ENCODE measurements at regions not wholly inside any gene's neighbourhood (a gene's known extent, or its start where the extent isn't known, plus 50 kb on each side); places are given as distances from the start of the nearest gene placed in this dataset.

DNA sequence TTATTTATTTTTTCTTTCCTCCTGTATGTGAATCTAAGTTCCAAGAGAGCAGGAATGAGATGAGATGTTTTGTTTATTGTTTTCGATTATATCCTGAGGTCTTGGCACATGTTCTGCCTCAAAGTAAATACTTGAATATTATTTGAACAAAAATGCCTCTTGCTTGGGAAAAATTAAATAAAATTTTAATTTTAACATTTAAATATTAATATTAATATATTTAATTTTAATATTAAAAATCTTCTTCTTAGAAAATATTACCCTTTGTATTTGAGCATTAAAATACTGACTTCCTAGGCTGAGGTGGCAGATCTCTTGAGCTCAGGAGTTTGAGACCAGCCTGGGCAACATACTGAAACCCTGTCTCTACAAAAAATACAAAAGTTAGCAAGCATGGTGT lies 123.4 kb upstream of the SEMA3D start:
- H3K9me3 ChIP-seq: no peaks in the 10 kb centered on the region
- no peak overlapping the region for H3K27ac ChIP-seq
- H3K4me1 ChIP-seq: no peaks in the 10 kb centered on the region
- no peak overlapping the region for H3K4me3 ChIP-seq
- no peak for ATAC-seq
- no peak for DNase-seq
- H3K27me3 ChIP-seq: no peaks in the 10 kb centered on the region
- intact Hi-C loops (cut with DNase I): no loop called here
- TF ChIP-seq, protein P1, sequence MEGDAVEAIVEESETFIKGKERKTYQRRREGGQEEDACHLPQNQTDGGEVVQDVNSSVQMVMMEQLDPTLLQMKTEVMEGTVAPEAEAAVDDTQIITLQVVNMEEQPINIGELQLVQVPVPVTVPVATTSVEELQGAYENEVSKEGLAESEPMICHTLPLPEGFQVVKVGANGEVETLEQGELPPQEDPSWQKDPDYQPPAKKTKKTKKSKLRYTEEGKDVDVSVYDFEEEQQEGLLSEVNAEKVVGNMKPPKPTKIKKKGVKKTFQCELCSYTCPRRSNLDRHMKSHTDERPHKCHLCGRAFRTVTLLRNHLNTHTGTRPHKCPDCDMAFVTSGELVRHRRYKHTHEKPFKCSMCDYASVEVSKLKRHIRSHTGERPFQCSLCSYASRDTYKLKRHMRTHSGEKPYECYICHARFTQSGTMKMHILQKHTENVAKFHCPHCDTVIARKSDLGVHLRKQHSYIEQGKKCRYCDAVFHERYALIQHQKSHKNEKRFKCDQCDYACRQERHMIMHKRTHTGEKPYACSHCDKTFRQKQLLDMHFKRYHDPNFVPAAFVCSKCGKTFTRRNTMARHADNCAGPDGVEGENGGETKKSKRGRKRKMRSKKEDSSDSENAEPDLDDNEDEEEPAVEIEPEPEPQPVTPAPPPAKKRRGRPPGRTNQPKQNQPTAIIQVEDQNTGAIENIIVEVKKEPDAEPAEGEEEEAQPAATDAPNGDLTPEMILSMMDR (IDR thresholded peaks at IDR 0.05): no peak
- no peaks in the 10 kb centered on the region for H3K36me3 ChIP-seq

DNA sequence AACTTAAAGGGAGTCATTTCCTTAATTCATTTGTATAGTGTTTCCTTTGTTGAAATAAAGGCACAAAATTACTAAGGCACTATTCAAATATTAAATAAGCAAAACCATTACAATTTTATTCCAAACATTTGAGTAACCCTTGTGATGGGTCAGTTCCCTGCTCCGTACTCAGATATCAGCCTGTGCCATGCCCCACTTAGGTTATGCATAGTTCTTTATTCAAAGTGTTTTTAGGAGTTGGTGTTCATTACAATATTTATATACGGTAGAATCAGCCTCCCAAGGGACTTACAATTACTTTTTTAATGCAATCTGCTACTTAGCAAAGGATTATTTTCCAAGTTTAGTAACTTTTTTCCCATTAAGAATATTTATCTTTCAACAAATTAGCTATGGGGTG lies 119.3 kb upstream of the SEMA3D start:
- DNase-seq (no peak), ATAC-seq (no peak)
- Histone ChIP-seq H3K36me3 (no peaks in the 10 kb centered on the region), H3K27me3 (no peaks in the 10 kb centered on the region), H3K27ac (no peak overlapping the region), H3K4me1 (no peaks in the 10 kb centered on the region), H3K9me3 (no peaks in the 10 kb centered on the region), H3K4me3 (no peak overlapping the region)
- intact Hi-C loops (cut with DNase I): no loop called here
- TF ChIP-seq, protein P1 (IDR thresholded peaks at IDR 0.05): no peak

DNA sequence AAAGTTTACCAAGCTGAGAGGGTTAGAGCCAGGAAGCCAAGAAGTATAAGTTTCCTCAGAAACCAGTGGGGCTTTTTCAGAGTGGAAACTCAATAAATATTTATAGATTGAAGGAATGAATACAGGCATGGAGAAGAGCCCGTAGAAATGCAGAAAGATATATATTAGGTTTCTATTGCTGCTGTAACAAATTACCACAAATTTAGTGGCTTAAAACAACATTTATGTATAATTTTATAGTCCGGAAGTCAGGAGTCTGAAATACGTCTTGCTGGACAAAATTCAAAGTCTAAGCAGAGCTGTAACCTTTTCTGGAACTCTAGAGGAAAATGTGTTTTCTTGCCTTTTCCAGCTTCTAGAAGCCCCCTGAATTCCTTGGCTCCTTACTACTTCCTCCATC lies 107.3 kb upstream of the SEMA3D start:
- Histone ChIP-seq H3K27ac (no peak overlapping the region), H3K4me1 (no peaks in the 10 kb centered on the region), H3K27me3 (no peaks in the 10 kb centered on the region), H3K9me3 (no peaks in the 10 kb centered on the region), H3K4me3 (no peak overlapping the region), H3K36me3 (no peaks in the 10 kb centered on the region)
- ATAC-seq: no peak
- intact Hi-C loops (cut with DNase I): no loop called here
- no peak for DNase-seq
- TF ChIP-seq, protein P1 (IDR thresholded peaks at IDR 0.05): no peak

DNA sequence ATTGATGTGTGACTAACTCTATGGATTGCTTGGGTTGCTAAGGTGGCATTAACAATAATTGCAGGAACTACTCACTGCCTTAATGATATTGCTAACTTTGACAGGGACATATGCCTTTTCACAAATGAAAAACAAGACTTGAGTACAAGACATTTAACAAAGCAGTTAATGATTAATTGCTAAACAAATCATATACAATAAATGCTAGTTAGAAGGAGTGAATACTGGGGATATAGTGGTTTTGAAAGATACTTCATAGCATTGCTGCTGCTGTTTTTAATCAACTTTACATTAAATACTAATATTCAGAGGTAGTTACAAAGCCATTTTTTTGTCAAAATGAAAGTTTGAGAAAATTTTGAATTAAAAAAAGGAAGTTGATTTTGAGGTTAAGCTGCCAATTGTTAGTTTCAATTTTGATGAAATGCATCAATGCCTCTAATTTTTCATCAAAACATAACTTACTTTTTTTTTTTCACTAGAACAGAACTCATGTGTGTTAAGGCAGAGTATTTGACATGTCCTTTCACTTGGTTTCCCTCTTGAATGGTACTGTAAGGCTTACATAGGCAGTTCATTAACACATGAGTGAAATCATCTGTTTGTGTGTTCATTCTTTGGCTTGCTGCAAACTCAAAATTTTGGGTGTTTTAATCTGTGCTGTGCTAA lies 106.2 kb upstream of the SEMA3D start:
- DNase-seq: no peak
- Histone ChIP-seq H3K27me3 (no peaks in the 10 kb centered on the region), H3K4me1 (no peaks in the 10 kb centered on the region), H3K4me3 (no peak overlapping the region), H3K36me3 (no peaks in the 10 kb centered on the region), H3K9me3 (no peaks in the 10 kb centered on the region), H3K27ac (no peak overlapping the region)
- intact Hi-C loops (cut with DNase I): no loop called here
- ATAC-seq: no peak
- TF ChIP-seq, protein P1 (IDR thresholded peaks at IDR 0.05): no peak

DNA sequence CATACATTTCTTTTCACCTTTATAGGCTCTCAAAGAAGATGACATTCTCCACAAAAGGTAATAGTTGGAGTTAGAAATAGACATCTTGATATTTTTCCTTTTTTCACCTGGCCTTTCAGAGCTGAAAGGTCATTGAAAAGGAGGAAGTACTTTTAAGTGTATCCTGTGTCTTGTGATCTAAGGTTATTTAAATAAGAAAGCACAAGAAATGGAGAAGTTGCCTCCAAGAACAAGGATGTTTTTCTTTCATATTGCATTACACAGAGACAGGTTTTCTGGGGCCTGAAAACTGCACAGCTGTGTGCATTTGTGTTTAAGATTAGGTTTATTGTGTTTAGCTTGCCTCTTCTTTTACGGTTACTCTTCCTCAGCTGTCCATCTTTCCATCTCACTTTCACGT lies 103.4 kb upstream of the SEMA3D start:
- intact Hi-C loops (cut with DNase I): no loop called here
- Histone ChIP-seq H3K36me3 (no peaks in the 10 kb centered on the region), H3K9me3 (no peaks in the 10 kb centered on the region), H3K4me3 (no peak overlapping the region), H3K4me1 (no peaks in the 10 kb centered on the region), H3K27me3 (no peaks in the 10 kb centered on the region), H3K27ac (no peak overlapping the region)
- DNase-seq (no peak), ATAC-seq (no peak)
- TF ChIP-seq, protein P1 (IDR thresholded peaks at IDR 0.05): no peak

DNA sequence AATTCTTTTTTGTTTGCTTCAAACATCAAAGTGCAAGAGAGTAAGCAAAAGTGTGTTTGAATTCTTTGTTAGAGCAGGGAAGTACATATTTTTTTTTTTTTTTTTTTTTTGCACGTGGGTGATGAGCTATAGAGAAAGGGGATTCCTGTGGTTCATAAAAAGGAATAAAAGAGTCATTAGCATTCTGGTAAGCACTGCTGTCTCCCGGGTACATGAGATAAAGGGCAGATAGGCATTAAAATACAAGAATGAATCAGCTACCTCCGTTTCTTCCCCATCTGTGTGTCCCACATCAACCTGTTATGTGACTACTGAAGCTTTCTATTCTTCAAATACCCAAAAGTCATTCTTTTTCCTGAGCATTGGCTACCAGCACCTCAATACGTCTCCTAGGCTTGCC lies 102.4 kb upstream of the SEMA3D start:
- no peaks in the 10 kb centered on the region for H3K36me3 ChIP-seq
- no peaks in the 10 kb centered on the region for H3K4me1 ChIP-seq
- no peak overlapping the region for H3K4me3 ChIP-seq
- no peak overlapping the region for H3K27ac ChIP-seq
- no peaks in the 10 kb centered on the region for H3K27me3 ChIP-seq
- intact Hi-C loops (cut with DNase I): no loop called here
- DNase-seq (no peak), ATAC-seq (no peak)
- no peaks in the 10 kb centered on the region for H3K9me3 ChIP-seq
- TF ChIP-seq, protein P1 (IDR thresholded peaks at IDR 0.05): no peak

Measured in upper lobe of right lung (tissue), 1 donor.